ENCODE measurements at regions not wholly inside any gene's neighbourhood (a gene's known extent, or its start where the extent isn't known, plus 50 kb on each side); places are given as distances from the start of the nearest gene placed in this dataset.
A peak's percentile ranks its signal among the peaks of the same experiment; 100 is the strongest.
"Not testable (repeated sequence)": the region's sequence is repeated elsewhere in the genome, so short reads cannot be mapped to it uniquely, and the experiment has no call there.

GRCh38 chr7:148500978-148501377 lies 89.6 kb upstream of the C7orf33 start:
- H3K36me3 Mint-ChIP-seq (ENCODE audit: insufficient read depth): no peaks in the 10 kb centered on the region
- no peak for TF ChIP-seq CTCF (IDR thresholded peaks at IDR 0.05; ENCODE audit: unreplicated experiment)
- DNase-seq (ENCODE audit: low spot score, unreplicated experiment): no peak
- peak overlapping the region; percentile 61 for H3K4me3 Mint-ChIP-seq (ENCODE audit: low read depth)
- H3K4me1 Mint-ChIP-seq (ENCODE audit: low read depth): peaks cover 7% of the 10 kb centered on the region
- no peak overlapping the region for H3K27ac Mint-ChIP-seq
- H3K27me3 Mint-ChIP-seq: peaks cover 26% of the 10 kb centered on the region
- no peaks in the 10 kb centered on the region for H3K9me3 Mint-ChIP-seq (ENCODE audit: low read depth)

- peaks cover 7% of the 10 kb centered on the region for H3K4me1 Mint-ChIP-seq (ENCODE audit: low read depth)
- no peak for DNase-seq (ENCODE audit: low spot score, unreplicated experiment)
- no peak overlapping the region for H3K27ac Mint-ChIP-seq
- H3K27me3 Mint-ChIP-seq: peaks cover 20% of the 10 kb centered on the region
- H3K4me3 Mint-ChIP-seq (ENCODE audit: low read depth): no peak overlapping the region
- TF ChIP-seq CTCF (IDR thresholded peaks at IDR 0.05; ENCODE audit: unreplicated experiment): peak; percentile 84
- H3K36me3 Mint-ChIP-seq (ENCODE audit: insufficient read depth): no peaks in the 10 kb centered on the region
- H3K9me3 Mint-ChIP-seq (ENCODE audit: low read depth): no peaks in the 10 kb centered on the region
Measured at GRCh38 chr7:148503900-148504487, 86.6 kb upstream of the C7orf33 start.

- Mint-ChIP-seq H3K9me3 (ENCODE audit: low read depth) (no peaks in the 10 kb centered on the region), H3K27me3 (peaks cover 10% of the 10 kb centered on the region), H3K4me1 (ENCODE audit: low read depth) (peaks cover 7% of the 10 kb centered on the region), H3K36me3 (ENCODE audit: insufficient read depth) (no peaks in the 10 kb centered on the region), H3K4me3 (ENCODE audit: low read depth) (no peak overlapping the region), H3K27ac (no peak overlapping the region)
- TF ChIP-seq CTCF (IDR thresholded peaks at IDR 0.05; ENCODE audit: unreplicated experiment): no peak
- DNase-seq (ENCODE audit: low spot score, unreplicated experiment): no peak
Measured at GRCh38 chr7:148505645-148506375, 84.8 kb upstream of the C7orf33 start.

GRCh38 chr7:148507064-148507573 lies 83.4 kb upstream of the C7orf33 start:
- H3K4me3 Mint-ChIP-seq (ENCODE audit: low read depth); H3K4me1 Mint-ChIP-seq (ENCODE audit: low read depth): not testable (repeated sequence)

GRCh38 chr7:148507787-148508186 lies 82.8 kb upstream of the C7orf33 start:
- H3K27ac Mint-ChIP-seq: no peak overlapping the region
- H3K4me1 Mint-ChIP-seq (ENCODE audit: low read depth): no peaks in the 10 kb centered on the region
- DNase-seq (ENCODE audit: low spot score, unreplicated experiment): no peak
- H3K9me3 Mint-ChIP-seq (ENCODE audit: low read depth): peaks cover 1% of the 10 kb centered on the region
- H3K36me3 Mint-ChIP-seq (ENCODE audit: insufficient read depth): no peaks in the 10 kb centered on the region
- H3K4me3 Mint-ChIP-seq (ENCODE audit: low read depth): no peak overlapping the region
- H3K27me3 Mint-ChIP-seq: peaks cover 2% of the 10 kb centered on the region
- TF ChIP-seq CTCF (IDR thresholded peaks at IDR 0.05; ENCODE audit: unreplicated experiment): no peak

More at GRCh38 chr7:148507064-148507573, 83.4 kb upstream of the C7orf33 start:
- H3K36me3 Mint-ChIP-seq (ENCODE audit: insufficient read depth); H3K27ac Mint-ChIP-seq; DNase-seq (ENCODE audit: low spot score, unreplicated experiment); H3K27me3 Mint-ChIP-seq; H3K9me3 Mint-ChIP-seq (ENCODE audit: low read depth): not testable (repeated sequence)

Measured in progenitor cell of endocrine pancreas (in vitro differentiated cells).